K562 (cell line): ENCODE measurements at regions not wholly inside any gene's neighbourhood (a gene's known extent, or its start where the extent isn't known, plus 50 kb on each side); places are given as distances from the start of the nearest gene placed in this dataset.

ENCODE experiments used
- ATAC-seq: fragments of 200-7000 bp; cut with Tn5 transposase; 3 replicates; pipeline ENCODE4 v1.9.1; 2020; ENCODE audit warnings: moderate library complexity
- BruUV-seq: library from RNA; stranded (reverse); fragments of 400-500 nt; replicated peaks from 2 replicates; lab custom pipeline; 2021; lab: Mats Ljungman, UMichigan
- CTCF ChIA-PET: fragments of 300-600 bp; formaldehyde crosslinking; extraction: SDS; loops from one replicate; lab custom pipeline; 2021; ENCODE audit warnings: low intra/inter-chr PET ratio; lab: Yijun Ruan, JAX
- POLR2A ChIA-PET: fragments of 300-600, 350-650 bp; sonication (Branson Sonifier 250); formaldehyde crosslinking; extraction: SDS; loops from one replicate; lab custom pipeline; 2021; ENCODE audit warnings: antibody characterized with exemption, inconsistent platforms; lab: Yijun Ruan, JAX
- DNase-seq, 4 experiments: peaks; one replicate each; pipeline versions ENCODE4 v3.0.0 to v3.0.0-alpha.2; 2011 to 2018; ENCODE audit warnings: low spot score in 3 of 4, mixed read lengths in 3 of 4; ENCODE audit errors: extremely low read depth in 1 of 4
- FAIRE-seq: peaks from 2 replicates; lab custom pipeline; 2011; peaks lifted over from hg19 to GRCh38; lab: Jason Lieb, UNC
- H2AFZ ChIP-seq: 2 replicates; pipeline ENCODE4 v1.6.0; 2011; ENCODE audit warnings: low read depth, low read length, control low read depth, inconsistent platforms
- H3K27ac ChIP-seq: fragments of 200-600 bp; 3 replicates; pipeline ENCODE4 v1.8.0; 2011; ENCODE audit warnings: low read depth, mild to moderate bottlenecking, control low read depth, inconsistent platforms, low read length, moderate library complexity, mixed read lengths; ENCODE audit errors: extremely low read depth
- H3K27me3 ChIP-seq, 2 experiments: fragments of 300-600 bp in 1 of 2; 2 replicates in 1 of 2; 3 replicates in 1 of 2; pipeline versions ENCODE4 v1.6.0 to v1.8.0; 2011; ENCODE audit warnings: inconsistent platforms in 2 of 2, low read length in 2 of 2, mild to moderate bottlenecking in 1 of 2, mixed read lengths in 1 of 2, moderate library complexity in 1 of 2; ENCODE audit not compliant: control insufficient read depth in 2 of 2, insufficient read depth in 2 of 2
- H3K36me3 ChIP-seq: fragments of 300-600 bp; 3 replicates; pipeline ENCODE4 v1.8.0; 2011; ENCODE audit warnings: mild to moderate bottlenecking, low read length, inconsistent platforms; ENCODE audit not compliant: control insufficient read depth, insufficient read depth
- H3K4me1 ChIP-seq, 2 experiments: fragments of 200-600 bp in 1 of 2; replicated peaks in 1 of 2; 2 replicates in 1 of 2; 3 replicates in 1 of 2; pipeline versions ENCODE4 v1.5.1 to v1.8.0; 2011; ENCODE audit warnings: inconsistent platforms in 2 of 2, low read length in 2 of 2, mild to moderate bottlenecking in 1 of 2, mixed read lengths in 1 of 2, moderate library complexity in 1 of 2; ENCODE audit not compliant: control insufficient read depth in 2 of 2, insufficient read depth in 2 of 2
- H3K4me2 ChIP-seq: 2 replicates; pipeline ENCODE4 v1.6.1; 2011; ENCODE audit warnings: low read length, control low read depth, inconsistent platforms, mixed read lengths; ENCODE audit not compliant: insufficient read depth
- H3K4me3 ChIP-seq: fragments of 200-600 bp; sonication (generic), shearing (Covaris generic); 2 replicates; pipeline ENCODE4 v1.5.1; 2016; ENCODE audit warnings: control low read depth, inconsistent platforms
- H3K79me2 ChIP-seq: fragments of 200-600 bp; 3 replicates; pipeline ENCODE4 v1.8.0; 2011; ENCODE audit warnings: low read length, inconsistent platforms; ENCODE audit not compliant: control insufficient read depth, insufficient read depth
- H3K9ac ChIP-seq, 2 experiments: 2 replicates each; pipeline versions ENCODE4 v1.6.0 to v1.6.1; 2011; ENCODE audit warnings: low read depth in 2 of 2, low read length in 2 of 2, control low read depth in 1 of 2, inconsistent platforms in 1 of 2, mild to moderate bottlenecking in 1 of 2, mixed read lengths in 1 of 2; ENCODE audit not compliant: insufficient read depth in 1 of 2
- H3K9me1 ChIP-seq: one replicate; pipeline ENCODE4 v1.6.0; 2011; ENCODE audit warnings: inconsistent platforms, mild to moderate bottlenecking, low read length, moderate library complexity; ENCODE audit not compliant: control insufficient read depth, insufficient read depth
- H3K9me3 ChIP-seq: replicated peaks from 2 replicates; pipeline ENCODE4 v1.5.1; 2011; ENCODE audit warnings: low read depth, low read length, inconsistent platforms; ENCODE audit not compliant: control insufficient read depth, insufficient read depth
- H4K20me1 ChIP-seq: replicated peaks from 2 replicates; pipeline ENCODE4 v1.6.1; 2011; ENCODE audit warnings: low read length, inconsistent platforms, mixed read lengths; ENCODE audit not compliant: control insufficient read depth, insufficient read depth
- KLF10 ChIP-seq: fragments of 250-450 bp; sonication (Bioruptor Pico); IDR thresholded peaks from 2 replicates; pipeline ENCODE4 v1.6.1; 2021; ENCODE audit warnings: matching md5 sums
- NELFE ChIP-seq: IDR thresholded peaks from 2 replicates; pipeline ENCODE4 v1.6.1; 2011; ENCODE audit warnings: mild to moderate bottlenecking; ENCODE audit not compliant: insufficient read depth, insufficient read length
- NFE2L1 ChIP-seq: fragments of 450-650 bp; IDR thresholded peaks from 2 replicates; pipeline ENCODE4 v1.6.1; 2016; ENCODE audit warnings: missing genetic modification characterization, low read depth, mild to moderate bottlenecking, missing compliant biosample characterization, moderate library complexity, borderline replicate concordance
- in situ Hi-C: fragments of 300-500 bp; cut with MboI; formaldehyde crosslinking; loops from 4 replicates; pipeline ENCODE4 v1.15.0; 2018; ENCODE audit warnings: inconsistent platforms, mixed read lengths
- intact Hi-C: fragments of 100-400 bp; cut with micrococcal nuclease; formaldehyde crosslinking; loops from 2 replicates; pipeline ENCODE4 v1.14.2; 2022
- TF ChIP-seq, protein P1 (sequence below): fragments of 250-450 bp; sonication (Bioruptor Pico); IDR thresholded peaks from 2 replicates; pipeline ENCODE4 v1.5.0; 2022; ENCODE audit warnings: mild to moderate bottlenecking
- TF ChIP-seq, protein P2 (sequence below): fragments of 450-650 bp; IDR thresholded peaks from 2 replicates; pipeline ENCODE4 v1.6.1; 2017; ENCODE audit warnings: antibody characterized with exemption
- TF ChIP-seq, protein P3 (sequence below): fragments of 250-450 bp; sonication (Bioruptor Pico); IDR thresholded peaks from 2 replicates; pipeline ENCODE4 v1.5.0; 2020; ENCODE audit warnings: mild to moderate bottlenecking

DNA sequence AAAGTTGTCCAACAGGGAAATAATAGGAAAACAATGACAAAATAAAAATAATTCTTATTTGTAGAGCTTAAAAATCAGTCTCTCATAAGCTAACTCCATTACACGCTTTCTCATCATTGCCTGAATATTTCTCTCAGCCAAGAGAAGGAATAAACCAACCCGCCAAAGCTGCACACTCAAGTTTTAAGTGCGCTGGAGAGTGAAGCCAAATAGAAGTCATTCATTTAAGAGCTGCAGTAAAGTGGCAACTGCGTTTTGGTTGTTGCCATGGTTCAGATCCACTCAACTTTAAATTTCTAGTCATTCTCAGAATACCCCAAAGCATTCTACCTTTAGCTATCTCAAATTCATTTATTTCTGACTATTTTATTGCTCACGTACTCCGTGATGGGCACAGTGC, 230.7 kb downstream of the CBLN4 start (continued):
- TF ChIP-seq, protein P1, sequence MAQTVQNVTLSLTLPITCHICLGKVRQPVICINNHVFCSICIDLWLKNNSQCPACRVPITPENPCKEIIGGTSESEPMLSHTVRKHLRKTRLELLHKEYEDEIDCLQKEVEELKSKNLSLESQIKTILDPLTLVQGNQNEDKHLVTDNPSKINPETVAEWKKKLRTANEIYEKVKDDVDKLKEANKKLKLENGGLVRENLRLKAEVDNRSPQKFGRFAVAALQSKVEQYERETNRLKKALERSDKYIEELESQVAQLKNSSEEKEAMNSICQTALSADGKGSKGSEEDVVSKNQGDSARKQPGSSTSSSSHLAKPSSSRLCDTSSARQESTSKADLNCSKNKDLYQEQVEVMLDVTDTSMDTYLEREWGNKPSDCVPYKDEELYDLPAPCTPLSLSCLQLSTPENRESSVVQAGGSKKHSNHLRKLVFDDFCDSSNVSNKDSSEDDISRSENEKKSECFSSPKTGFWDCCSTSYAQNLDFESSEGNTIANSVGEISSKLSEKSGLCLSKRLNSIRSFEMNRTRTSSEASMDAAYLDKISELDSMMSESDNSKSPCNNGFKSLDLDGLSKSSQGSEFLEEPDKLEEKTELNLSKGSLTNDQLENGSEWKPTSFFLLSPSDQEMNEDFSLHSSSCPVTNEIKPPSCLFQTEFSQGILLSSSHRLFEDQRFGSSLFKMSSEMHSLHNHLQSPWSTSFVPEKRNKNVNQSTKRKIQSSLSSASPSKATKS (CRISPR knock-in tag), result no peak
- no peak for TF ChIP-seq NELFE

DNA sequence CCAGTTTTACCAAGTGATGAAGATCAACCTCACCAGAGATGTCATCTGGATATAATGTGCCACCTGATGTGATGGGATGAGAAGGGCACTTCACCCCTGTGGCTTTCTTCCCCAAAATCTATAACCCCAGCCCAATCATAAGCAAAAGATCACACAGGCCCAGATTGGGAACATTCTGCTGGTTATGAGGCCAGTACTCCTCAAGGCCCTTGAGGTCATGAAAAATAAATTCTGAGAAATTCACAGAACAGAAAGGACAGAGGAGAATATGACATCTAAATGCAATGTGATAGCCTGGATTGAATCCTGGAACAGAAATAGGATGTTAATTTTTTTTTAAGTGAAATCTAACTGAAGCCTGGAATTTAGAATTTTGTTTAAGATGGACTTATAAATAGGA, 243.5 kb downstream of the CBLN4 start:
- Histone ChIP-seq H3K9me3 (no peaks in the 10 kb centered on the region; the same call in 1 of the 2 replicates), H3K27me3 (no peaks in the 10 kb centered on the region), H2AFZ (no peak overlapping the region), H4K20me1 (no peaks in the 10 kb centered on the region), H3K4me1 (no peaks in the 10 kb centered on the region), H3K9me1 (no peaks in the 10 kb centered on the region), H3K79me2 (no peaks in the 10 kb centered on the region), H3K4me2 (no peak overlapping the region), H3K36me3 (no peaks in the 10 kb centered on the region), H3K27ac (no peak overlapping the region), H3K9ac (no peak overlapping the region), H3K4me3 (no peak overlapping the region)
- TF ChIP-seq KLF10 (CRISPR knock-in tag) (no peak), NFE2L1 (no peak)
- TF ChIP-seq, protein P2, sequence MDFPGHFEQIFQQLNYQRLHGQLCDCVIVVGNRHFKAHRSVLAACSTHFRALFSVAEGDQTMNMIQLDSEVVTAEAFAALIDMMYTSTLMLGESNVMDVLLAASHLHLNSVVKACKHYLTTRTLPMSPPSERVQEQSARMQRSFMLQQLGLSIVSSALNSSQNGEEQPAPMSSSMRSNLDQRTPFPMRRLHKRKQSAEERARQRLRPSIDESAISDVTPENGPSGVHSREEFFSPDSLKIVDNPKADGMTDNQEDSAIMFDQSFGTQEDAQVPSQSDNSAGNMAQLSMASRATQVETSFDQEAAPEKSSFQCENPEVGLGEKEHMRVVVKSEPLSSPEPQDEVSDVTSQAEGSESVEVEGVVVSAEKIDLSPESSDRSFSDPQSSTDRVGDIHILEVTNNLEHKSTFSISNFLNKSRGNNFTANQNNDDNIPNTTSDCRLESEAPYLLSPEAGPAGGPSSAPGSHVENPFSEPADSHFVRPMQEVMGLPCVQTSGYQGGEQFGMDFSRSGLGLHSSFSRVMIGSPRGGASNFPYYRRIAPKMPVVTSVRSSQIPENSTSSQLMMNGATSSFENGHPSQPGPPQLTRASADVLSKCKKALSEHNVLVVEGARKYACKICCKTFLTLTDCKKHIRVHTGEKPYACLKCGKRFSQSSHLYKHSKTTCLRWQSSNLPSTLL, result no peak
- TF ChIP-seq, protein P3, sequence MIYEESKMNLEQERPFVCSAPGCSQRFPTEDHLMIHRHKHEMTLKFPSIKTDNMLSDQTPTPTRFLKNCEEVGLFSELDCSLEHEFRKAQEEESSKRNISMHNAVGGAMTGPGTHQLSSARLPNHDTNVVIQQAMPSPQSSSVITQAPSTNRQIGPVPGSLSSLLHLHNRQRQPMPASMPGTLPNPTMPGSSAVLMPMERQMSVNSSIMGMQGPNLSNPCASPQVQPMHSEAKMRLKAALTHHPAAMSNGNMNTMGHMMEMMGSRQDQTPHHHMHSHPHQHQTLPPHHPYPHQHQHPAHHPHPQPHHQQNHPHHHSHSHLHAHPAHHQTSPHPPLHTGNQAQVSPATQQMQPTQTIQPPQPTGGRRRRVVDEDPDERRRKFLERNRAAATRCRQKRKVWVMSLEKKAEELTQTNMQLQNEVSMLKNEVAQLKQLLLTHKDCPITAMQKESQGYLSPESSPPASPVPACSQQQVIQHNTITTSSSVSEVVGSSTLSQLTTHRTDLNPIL (CRISPR knock-in tag), result no peak
- DNase-seq (no peak), FAIRE-seq (no peak), ATAC-seq (no peak)
- ChIA-PET POLR2A (no interaction called here), CTCF (no interaction called here)
- BruUV-seq, result no TSS peak
- intact Hi-C loops (no loop called here), in situ Hi-C loops (no loop called here)
